ENCODE measurements at regions not wholly inside any gene's neighbourhood (a gene's known extent, or its start where the extent isn't known, plus 50 kb on each side); places are given as distances from the start of the nearest gene placed in this dataset.

GRCh38 chr9:129506892-129507291 lies 114.0 kb downstream of the C9orf50 start:
- DNase-seq (ENCODE audit: low read depth in 4 of 4, low spot score in 1 of 4): no peak

- DNase-seq (ENCODE audit: low read depth in 4 of 4, low spot score in 1 of 4): no peak
These were observed 114.9 kb downstream of the C9orf50 start for GRCh38 chr9:129506041-129506440.

- no peak for DNase-seq (ENCODE audit: low read depth in 4 of 4, low spot score in 1 of 4)
These were observed 115.5 kb downstream of the C9orf50 start for GRCh38 chr9:129505270-129505902.

- DNase-seq (ENCODE audit: low read depth in 4 of 4, low spot score in 1 of 4): no peak
These were observed 116.5 kb downstream of the C9orf50 start for GRCh38 chr9:129504404-129504803.

- DNase-seq (ENCODE audit: low read depth in 4 of 4, low spot score in 1 of 4): no peak
These were observed 119.1 kb downstream of the C9orf50 start for GRCh38 chr9:129501771-129502319.

GRCh38 chr9:129500863-129501770 lies 119.8 kb downstream of the C9orf50 start:
- DNase-seq (ENCODE audit: low read depth in 4 of 4, low spot score in 1 of 4): no peak

GRCh38 chr9:129500161-129500862 lies 120.6 kb downstream of the C9orf50 start:
- no peak for DNase-seq (ENCODE audit: low read depth in 4 of 4, low spot score in 1 of 4)

- no peak for DNase-seq (ENCODE audit: low read depth in 4 of 4, low spot score in 1 of 4)
These were observed 122.2 kb downstream of the C9orf50 start for GRCh38 chr9:129498451-129499384.

GRCh38 chr9:129497813-129498450 lies 123.0 kb downstream of the C9orf50 start:
- DNase-seq (ENCODE audit: low read depth in 4 of 4, low spot score in 1 of 4): no peak

GRCh38 chr9:129497005-129497812 lies 123.7 kb downstream of the C9orf50 start:
- DNase-seq (ENCODE audit: low read depth in 4 of 4, low spot score in 1 of 4): no peak

GRCh38 chr9:129496473-129497004 lies 124.4 kb downstream of the C9orf50 start:
- DNase-seq (ENCODE audit: low read depth in 4 of 4, low spot score in 1 of 4): peak; percentile 75 to 83 (median 80)

- peak; percentile 59 to 83 (median 81) for DNase-seq (ENCODE audit: low read depth in 4 of 4, low spot score in 1 of 4)
These were observed 125.1 kb downstream of the C9orf50 start for GRCh38 chr9:129495620-129496472.

GRCh38 chr9:129494113-129494789 lies 126.7 kb downstream of the C9orf50 start:
- DNase-seq (ENCODE audit: low read depth in 4 of 4, low spot score in 1 of 4): no peak

GRCh38 chr9:129493706-129494047 lies 127.2 kb downstream of the C9orf50 start:
- no peak for DNase-seq (ENCODE audit: low read depth in 4 of 4, low spot score in 1 of 4)

GRCh38 chr9:129493002-129493705 lies 127.7 kb downstream of the C9orf50 start:
- DNase-seq (ENCODE audit: low read depth in 4 of 4, low spot score in 1 of 4): no peak

- no peak for DNase-seq (ENCODE audit: low read depth in 4 of 4, low spot score in 1 of 4)
These were observed 129.4 kb downstream of the C9orf50 start for GRCh38 chr9:129491487-129491855.

Data from stimulated activated CD4-positive, alpha-beta T cell treated with anti-CD3 and anti-CD28 coated beads, Interleukin-1b, Interleukin-23, amount 100 ng/mL, for 24 hours (primary cell).